ENCODE measurements at regions not wholly inside any gene's neighbourhood (a gene's known extent, or its start where the extent isn't known, plus 50 kb on each side); places are given as distances from the start of the nearest gene placed in this dataset.

DNA sequence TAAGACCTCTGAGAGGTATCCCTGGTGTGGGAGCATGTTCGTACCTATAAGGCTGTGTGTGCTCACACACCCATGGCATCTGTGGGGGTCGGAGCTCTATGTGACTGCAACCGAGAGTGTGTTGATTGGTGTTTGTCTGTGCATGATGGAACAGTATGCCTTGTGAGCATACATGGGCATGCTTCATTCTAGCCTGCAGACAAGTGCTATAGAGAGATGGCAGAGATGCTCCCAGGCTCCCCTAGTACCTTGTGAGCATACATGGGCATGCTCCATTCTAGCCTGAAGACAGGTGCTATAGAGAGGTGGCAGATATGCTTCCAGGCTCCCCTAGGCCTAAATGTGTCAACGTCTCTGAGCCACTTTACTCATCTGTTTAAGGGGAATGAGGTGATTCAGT, 447.5 kb downstream of the INSC start:
- TF ChIP-seq, protein P1, sequence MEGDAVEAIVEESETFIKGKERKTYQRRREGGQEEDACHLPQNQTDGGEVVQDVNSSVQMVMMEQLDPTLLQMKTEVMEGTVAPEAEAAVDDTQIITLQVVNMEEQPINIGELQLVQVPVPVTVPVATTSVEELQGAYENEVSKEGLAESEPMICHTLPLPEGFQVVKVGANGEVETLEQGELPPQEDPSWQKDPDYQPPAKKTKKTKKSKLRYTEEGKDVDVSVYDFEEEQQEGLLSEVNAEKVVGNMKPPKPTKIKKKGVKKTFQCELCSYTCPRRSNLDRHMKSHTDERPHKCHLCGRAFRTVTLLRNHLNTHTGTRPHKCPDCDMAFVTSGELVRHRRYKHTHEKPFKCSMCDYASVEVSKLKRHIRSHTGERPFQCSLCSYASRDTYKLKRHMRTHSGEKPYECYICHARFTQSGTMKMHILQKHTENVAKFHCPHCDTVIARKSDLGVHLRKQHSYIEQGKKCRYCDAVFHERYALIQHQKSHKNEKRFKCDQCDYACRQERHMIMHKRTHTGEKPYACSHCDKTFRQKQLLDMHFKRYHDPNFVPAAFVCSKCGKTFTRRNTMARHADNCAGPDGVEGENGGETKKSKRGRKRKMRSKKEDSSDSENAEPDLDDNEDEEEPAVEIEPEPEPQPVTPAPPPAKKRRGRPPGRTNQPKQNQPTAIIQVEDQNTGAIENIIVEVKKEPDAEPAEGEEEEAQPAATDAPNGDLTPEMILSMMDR (IDR thresholded peaks at IDR 0.05) = no peak
- TF ChIP-seq POLR2A (IDR thresholded peaks at IDR 0.05) = no peak
